ENCODE measurements at regions not wholly inside any gene's neighbourhood (a gene's known extent, or its start where the extent isn't known, plus 50 kb on each side); places are given as distances from the start of the nearest gene placed in this dataset.
A peak's percentile ranks its signal among the peaks of the same experiment; 100 is the strongest.

GRCh38 chr2:195029804-195030654, 627.0 kb upstream of the SLC39A10 start:
- no peak for DNase-seq

- no peak for DNase-seq
These were observed 629.1 kb upstream of the SLC39A10 start for GRCh38 chr2:195027947-195028346.

DNA sequence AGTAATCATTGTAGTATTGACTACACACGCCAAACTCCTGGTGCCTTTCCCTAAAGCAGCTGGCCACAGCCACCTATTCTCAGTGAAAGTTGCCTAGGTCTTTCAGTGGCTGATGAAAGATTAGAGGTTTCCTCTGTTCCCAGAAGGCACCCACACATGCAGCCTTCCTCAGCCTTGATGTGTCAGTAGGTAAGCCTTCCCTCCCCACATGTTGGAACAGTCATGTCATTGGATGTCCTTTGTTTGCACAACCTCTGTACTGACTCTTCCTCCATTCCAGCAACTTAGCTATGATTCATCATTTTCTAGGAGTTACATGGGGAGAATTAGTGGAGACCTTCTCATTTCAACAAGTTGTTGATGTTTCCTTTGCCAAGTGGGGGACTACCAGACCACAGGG, 630.8 kb upstream of the SLC39A10 start:
- DNase-seq: peak; percentile 60

- no peak for DNase-seq
These were observed 634.6 kb upstream of the SLC39A10 start for GRCh38 chr2:195022508-195022830.

DNA sequence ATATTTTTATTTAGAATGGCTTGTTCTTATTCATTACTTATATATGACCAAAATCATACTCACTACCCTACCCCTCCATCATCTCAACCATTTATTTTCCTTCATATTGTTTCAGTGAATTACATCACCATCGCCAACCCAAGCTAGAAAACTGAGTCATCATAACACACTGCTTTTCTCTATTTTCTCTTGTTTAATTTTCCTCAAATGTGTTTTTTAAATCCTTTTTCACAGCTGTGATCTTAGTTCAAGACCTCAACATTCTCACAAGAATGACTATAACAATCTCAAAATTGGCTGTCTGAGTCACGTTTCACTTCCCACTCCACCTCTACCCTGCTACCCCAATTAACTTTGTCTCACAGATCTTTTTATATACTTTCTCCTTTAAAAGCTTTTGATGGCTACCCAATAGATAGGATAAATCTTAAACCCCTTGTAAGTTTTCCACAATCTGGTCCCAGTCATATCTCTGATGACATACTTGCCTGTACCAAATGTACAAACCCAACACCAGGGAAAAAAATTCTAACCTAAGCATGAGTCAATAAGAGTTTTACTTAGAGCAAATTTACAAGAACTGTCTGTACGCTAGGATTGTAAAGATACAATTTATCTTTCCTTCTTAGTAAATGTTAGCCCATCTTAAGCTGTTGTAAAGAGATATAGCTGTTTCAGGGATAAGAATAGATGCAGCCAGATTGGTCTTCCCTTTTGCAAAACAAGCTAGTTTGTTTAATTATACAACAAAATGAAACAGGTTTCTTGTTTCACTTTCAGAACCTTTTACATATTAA, 635.1 kb upstream of the SLC39A10 start:
- DNase-seq: peak; percentile 11

DNA sequence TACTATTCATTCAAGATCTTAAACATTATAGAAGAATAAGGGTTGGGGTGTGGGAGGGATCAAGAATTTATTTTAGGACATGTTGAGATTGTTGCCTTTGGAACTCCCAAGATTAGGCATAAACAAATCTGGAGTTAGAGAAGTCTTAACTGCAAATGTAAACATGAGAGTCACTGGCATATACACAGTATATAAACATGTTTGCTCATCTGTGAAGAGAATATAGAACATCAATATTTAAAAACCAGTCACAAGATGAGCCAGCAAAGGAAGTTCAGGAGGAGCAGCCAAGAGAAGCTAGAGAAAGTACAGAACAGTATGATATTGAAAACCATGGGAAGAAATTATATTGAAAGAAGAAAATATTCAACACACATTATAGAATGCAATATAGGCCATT, 638.6 kb upstream of the SLC39A10 start:
- DNase-seq: no peak

- DNase-seq: no peak
These were observed 639.1 kb upstream of the SLC39A10 start for GRCh38 chr2:195017890-195018289.

- DNase-seq: peak; percentile 24
These were observed 640.2 kb upstream of the SLC39A10 start for GRCh38 chr2:195016841-195017240.

GRCh38 chr2:195009202-195009601, 647.8 kb upstream of the SLC39A10 start:
- peak; percentile 78 for DNase-seq

DNA sequence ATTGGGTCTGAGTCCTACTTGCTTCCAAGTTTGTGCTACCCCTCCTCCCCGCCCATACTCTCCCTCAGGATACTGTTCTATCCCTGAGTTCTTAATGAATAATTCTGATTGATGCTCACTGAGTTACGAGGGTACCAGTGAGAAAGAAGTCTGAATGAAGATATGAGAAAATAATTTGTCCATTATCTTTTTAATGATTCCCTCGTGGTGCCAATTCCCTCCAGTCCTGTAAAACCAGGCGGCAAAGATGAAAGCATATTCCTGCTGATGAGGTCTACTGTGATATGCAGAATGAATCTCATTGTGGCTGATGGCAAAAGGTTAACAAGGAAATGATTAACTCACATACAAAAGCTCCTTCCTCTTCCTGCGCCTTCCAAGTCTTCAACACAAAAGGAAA, 650.2 kb upstream of the SLC39A10 start:
- no peak for DNase-seq

DNA sequence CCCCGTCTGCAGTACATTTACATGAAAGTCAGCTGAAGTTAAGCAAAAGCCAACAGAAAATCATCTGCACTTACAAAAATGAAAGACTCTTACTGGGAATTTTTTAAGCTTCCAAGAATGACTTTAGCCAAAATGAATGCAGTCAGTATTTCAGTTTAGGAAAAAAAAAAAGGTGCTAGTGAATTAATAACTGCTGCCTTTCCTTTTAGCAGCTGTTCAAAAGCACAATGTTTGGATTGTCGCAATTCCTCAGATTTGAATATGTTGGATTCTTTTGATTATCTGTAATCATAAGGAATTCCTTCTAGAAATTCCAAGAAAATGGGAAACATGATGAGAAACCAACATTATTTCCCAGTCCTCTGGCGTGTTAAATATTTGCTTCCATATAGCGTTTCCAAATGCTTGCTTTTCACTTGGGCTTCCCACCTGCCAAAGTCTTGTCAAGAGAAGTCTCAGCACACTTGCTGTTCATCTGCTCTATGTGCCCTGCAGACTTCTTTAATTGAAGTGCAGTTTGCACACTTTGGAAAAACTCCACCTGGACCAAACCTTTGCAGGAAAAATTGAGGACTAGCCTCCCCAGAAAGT, 653.0 kb upstream of the SLC39A10 start:
- peak; percentile 2 for DNase-seq

DNA sequence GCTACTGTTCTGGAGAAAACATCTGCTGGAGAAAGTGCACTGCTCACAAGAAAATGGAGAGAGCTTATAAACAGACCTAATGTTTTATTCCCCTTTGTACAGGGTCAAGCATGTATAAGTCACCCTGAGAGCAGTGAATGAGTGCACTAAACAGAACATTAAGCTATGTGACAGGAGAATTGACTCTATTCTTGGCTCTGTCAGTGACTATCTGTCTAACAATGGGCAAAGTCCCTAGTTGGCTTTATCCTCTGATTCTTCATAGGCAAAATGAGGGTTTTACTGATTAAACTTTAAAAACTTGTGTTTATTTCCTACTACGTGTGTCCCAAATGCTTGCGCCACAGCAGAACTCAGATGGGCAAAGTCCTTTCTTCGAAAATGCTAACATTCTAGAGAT, 655.1 kb upstream of the SLC39A10 start:
- no peak for DNase-seq

- DNase-seq: no peak
These were observed 657.3 kb upstream of the SLC39A10 start for GRCh38 chr2:194999771-195000170.

- no peak for DNase-seq
These were observed 664.4 kb upstream of the SLC39A10 start for GRCh38 chr2:194992648-194993047.

GRCh38 chr2:194985258-194985657, 671.8 kb upstream of the SLC39A10 start:
- no peak for DNase-seq

GRCh38 chr2:194962254-194962653, 694.8 kb upstream of the SLC39A10 start:
- DNase-seq: no peak

DNA sequence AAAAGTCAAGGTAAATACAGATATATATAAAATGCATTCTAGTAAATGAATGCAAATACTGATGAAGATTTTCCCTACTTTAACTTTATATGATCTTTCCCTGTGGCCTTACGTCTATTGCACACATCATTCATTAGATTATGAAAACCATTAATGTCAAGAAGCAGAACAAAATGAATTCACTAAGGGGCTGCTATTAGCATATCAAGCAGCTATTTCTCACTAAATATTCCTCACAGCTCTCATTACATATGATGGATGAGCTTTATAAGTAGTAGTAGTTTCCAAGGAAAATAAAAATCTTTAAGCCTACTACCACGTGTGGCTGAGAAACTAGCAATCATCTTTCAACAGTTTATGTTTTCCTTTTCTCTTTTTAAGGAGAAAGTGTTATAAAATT, 702.8 kb upstream of the SLC39A10 start:
- no peak for DNase-seq

GRCh38 chr2:194946826-194947225, 710.2 kb upstream of the SLC39A10 start:
- DNase-seq: no peak

- no peak for DNase-seq
These were observed 719.0 kb upstream of the SLC39A10 start for GRCh38 chr2:194938066-194938465.

GRCh38 chr2:194927489-194927888, 729.5 kb upstream of the SLC39A10 start:
- no peak for DNase-seq

DNA sequence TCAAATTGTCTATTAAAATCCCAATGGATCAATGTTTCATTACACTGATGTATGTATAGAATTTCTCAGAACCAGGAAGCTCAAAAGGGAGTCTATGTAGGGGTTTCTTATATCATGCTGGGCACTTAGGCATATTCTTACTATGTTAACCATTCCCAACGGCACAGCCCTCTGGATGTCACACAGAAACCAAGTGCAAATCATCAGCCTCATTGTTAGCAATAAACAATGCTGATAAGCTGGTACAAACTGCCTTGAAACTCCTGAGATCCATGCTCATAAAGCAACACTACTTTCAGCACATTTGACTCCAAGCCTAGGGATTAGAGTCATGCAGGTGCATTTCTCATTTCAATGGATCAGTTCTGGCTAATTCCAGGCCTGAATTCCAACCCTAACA, 730.2 kb upstream of the SLC39A10 start:
- no peak for DNase-seq

DNA sequence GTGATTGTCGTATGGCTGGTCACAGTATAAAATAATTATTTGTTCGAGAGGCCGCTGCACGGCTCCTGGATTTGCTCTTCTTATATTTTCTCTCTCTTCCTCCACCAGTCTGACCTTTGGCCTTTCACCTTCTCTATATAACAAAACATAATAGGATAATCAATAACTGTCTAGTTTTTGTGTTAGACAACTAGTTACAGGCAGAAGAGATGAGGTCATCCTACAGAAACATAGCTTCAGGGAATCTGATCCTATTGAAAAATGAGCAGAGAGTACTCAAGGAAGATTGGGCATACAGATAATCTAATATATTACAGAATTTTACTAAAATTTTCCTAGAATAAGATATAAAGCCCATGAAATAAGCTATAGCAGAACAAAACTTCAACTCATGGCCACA, 731.3 kb upstream of the SLC39A10 start:
- no peak for DNase-seq

GRCh38 chr2:194917519-194917918, 739.5 kb upstream of the SLC39A10 start:
- DNase-seq: no peak

DNA sequence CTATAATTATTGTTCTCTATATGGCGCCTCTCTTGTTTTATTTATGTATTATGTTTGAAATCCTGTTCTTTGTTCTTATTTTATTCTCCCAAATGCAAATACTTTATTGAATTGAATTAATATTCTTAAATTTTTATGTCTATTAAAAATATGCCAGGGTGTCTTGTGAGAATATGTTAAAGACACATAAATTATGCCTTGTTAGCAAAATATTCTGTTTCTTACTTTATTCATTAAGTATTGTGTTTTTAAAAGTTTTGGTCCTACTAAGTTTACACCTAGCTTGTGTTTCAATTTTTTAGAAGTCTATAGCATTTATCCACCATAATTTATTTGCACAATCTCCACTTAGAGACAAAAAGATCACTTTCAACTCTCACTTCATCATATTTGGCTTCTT, 741.5 kb upstream of the SLC39A10 start:
- DNase-seq: no peak
